Thyroid gland (tissue), 4 donors: ENCODE measurements at regions not wholly inside any gene's neighbourhood (a gene's known extent, or its start where the extent isn't known, plus 50 kb on each side); places are given as distances from the start of the nearest gene placed in this dataset. TPM values are rescaled to one million over a fixed set of nuclear protein-coding genes. Genes with fewer than 3 reads are reported as not detected.

Experiments
- DNase-seq, 2 donors: peaks; one replicate each; pipeline ENCODE4 v3.0.0-alpha.2; 2019
- H3K27ac ChIP-seq, 3 donors: fragments of 200-600 bp; sonication (generic); 1 replicate in 2 of 3; 2 replicates in 1 of 3; pipeline ENCODE4 v1.5.1; 2016 to 2019; ENCODE audit warnings: mild to moderate bottlenecking in 1 of 3, moderate library complexity in 1 of 3
- H3K27me3 ChIP-seq: fragments of 200-600 bp; sonication (generic); one replicate; pipeline ENCODE4 v1.5.1; 2019
- H3K36me3 ChIP-seq, 2 donors: fragments of 200-600 bp; sonication (generic); one replicate each; pipeline ENCODE4 v1.5.1; 2016 to 2019
- H3K4me1 ChIP-seq, 2 donors: fragments of 200-600 bp; sonication (generic); one replicate each; pipeline ENCODE4 v1.5.1; 2017 to 2019
- H3K4me3 ChIP-seq, 3 donors: fragments of 200-600 bp; sonication (generic); replicated peaks in 1 of 3; 1 replicate in 2 of 3; 2 replicates in 1 of 3; pipeline ENCODE4 v1.5.1; 2016; ENCODE audit warnings: mild to moderate bottlenecking in 1 of 3
- H3K9me3 ChIP-seq: fragments of 200-600 bp; sonication (generic); one replicate; pipeline ENCODE4 v1.5.1; 2017
- CTCF ChIP-seq, 6 experiments: fragments of 200-600 bp in 3 of 6; fragments of 450-650 bp in 3 of 6; sonication (generic) in 3 of 6; IDR thresholded peaks; one replicate each; pipeline ENCODE4 v1.5.1; 2016 to 2019; ENCODE audit warnings: antibody characterized with exemption in 6 of 6, mild to moderate bottlenecking in 2 of 6, inconsistent platforms in 1 of 6, moderate library complexity in 1 of 6
- POLR2A ChIP-seq, 2 donors: fragments of 450-650 bp; IDR thresholded peaks; one replicate each; pipeline ENCODE4 v1.6.1; 2017; ENCODE audit warnings: antibody characterized with exemption in 2 of 2, mild to moderate bottlenecking in 2 of 2, moderate library complexity in 1 of 2
- WGBS, 2 donors: methylation state at CpG; one replicate each; pipeline ENCODE4 v1.1.5; 2017; 5-methylcytosine and 5-hydroxymethylcytosine counted together
- intact Hi-C: fragments of 100-400 bp; cut with DNase I; formaldehyde crosslinking; loops from one replicate; pipeline ENCODE4 v1.15.1; 2023
- small RNA-seq: library from RNA; depleted of rRNA; stranded (forward); fragments of <200 nt; gene quantifications from one replicate; pipeline ENCODE3, GENCODE V24; 2016

DNA sequence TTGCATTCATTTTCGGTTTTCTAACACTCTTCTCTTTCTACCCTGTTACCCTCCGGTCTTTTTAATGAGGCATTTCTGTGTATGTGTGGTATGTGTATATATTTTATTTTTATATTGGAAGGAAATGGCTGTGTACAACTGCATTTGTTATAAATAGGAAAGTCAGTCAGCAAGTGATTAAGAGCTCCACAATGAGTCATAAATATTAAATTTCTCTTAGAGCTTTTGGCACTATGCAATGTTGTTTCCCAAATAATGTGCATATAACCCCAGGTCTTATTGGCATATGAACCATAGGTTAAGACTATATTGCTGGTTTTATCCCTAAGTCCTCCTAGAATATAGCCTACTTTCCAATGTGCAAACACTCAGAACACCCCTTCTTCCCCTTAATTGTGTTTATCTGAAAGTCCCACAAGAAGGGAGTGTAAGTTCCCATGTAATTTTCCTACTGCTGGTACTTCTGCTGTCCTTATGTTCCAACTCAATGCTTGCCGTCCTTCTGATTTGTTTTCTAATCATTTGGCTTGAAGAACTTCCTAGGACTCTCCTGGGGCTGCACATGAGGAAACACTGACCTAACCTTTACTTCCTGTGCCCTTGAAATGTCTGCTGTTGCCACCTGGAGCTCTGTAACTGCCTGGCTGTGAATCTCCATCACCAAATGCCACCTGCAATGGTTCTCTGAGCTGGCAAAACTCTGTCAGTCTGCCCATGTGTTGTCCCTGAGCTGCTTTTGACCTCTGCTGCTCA is 65.5 kb upstream of the PCSK5 start:
- H3K36me3 ChIP-seq: no peaks in the 10 kb centered on the region
- H3K4me1 ChIP-seq: peaks cover 11 to 19% of the 10 kb centered on the region in 2 donors
- WGBS, 2 donors: 53 to 56% methylated on average over 3 of the region's 3 CpGs
- DNase-seq: peak; percentile 28 to 39
- intact Hi-C loops: no loop called here
- H3K27me3 ChIP-seq: no peaks in the 10 kb centered on the region
- TF ChIP-seq POLR2A (IDR thresholded peaks at IDR 0.05) (no peak), CTCF (IDR thresholded peaks at IDR 0.05) (no peak)
- no peak overlapping the region for H3K4me3 ChIP-seq
- H3K9me3 ChIP-seq: no peaks in the 10 kb centered on the region
- H3K27ac ChIP-seq: peak overlapping the region in 2 of 3 donors; percentile 4 to 54

DNA sequence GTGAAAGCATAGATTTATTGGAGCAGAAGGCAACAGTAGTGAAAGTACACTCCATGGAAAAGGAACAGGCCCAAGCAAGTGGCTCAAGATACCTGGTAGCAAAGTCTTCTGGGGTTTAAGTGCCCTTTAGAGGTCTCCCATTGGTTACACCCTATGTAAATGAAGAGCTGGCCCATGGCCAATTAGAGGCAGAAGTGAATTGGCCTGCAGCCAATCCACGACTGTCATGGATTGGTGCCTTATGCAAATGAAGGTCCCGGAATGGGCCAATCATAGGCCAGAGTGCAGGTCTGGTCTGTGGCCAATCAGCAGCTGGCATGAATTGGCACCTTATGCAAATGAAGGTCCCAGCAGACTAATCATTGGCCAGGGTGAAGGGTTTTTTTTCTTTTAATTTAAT is 64.2 kb upstream of the PCSK5 start:
- 50% methylated on average over 2 of the region's 2 CpGs for WGBS, 2 donors
- Histone ChIP-seq H3K27ac (no peak overlapping the region), H3K27me3 (no peaks in the 10 kb centered on the region), H3K9me3 (no peaks in the 10 kb centered on the region), H3K4me1 (peaks cover 11 to 19% of the 10 kb centered on the region in 2 donors), H3K36me3 (no peaks in the 10 kb centered on the region), H3K4me3 (no peak overlapping the region)
- peak in 1 of 2 donors; percentile 5 for DNase-seq
- TF ChIP-seq CTCF (IDR thresholded peaks at IDR 0.05) (no peak), POLR2A (IDR thresholded peaks at IDR 0.05) (no peak)
- intact Hi-C loops: no loop called here

DNA sequence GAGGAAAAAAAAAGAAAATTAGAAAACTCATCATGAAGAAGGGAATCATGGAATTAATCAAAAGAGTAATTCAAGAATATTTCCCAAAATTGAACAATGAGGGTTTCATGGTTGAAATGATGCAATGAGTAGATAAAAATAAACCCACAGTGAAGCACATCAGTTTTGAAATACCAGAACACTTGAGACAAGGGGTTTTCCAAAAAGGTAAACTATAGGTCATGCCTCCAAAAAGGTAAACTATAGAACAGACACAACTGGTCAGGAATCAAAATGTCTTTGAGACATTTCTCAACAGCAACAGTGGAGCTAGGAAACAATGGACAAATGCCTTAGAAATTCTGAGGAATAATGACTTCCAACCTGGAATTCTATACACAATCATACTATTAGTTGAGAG is 60.2 kb upstream of the PCSK5 start:
- H3K36me3 ChIP-seq: no peaks in the 10 kb centered on the region
- H3K9me3 ChIP-seq: no peaks in the 10 kb centered on the region
- intact Hi-C loops: no loop called here
- H3K4me3 ChIP-seq: no peak overlapping the region
- H3K27ac ChIP-seq: no peak overlapping the region
- H3K27me3 ChIP-seq: no peaks in the 10 kb centered on the region
- TF ChIP-seq CTCF (IDR thresholded peaks at IDR 0.05): no peak
- no peak for TF ChIP-seq POLR2A (IDR thresholded peaks at IDR 0.05)
- peaks cover 5 to 11% of the 10 kb centered on the region in 2 donors for H3K4me1 ChIP-seq
- DNase-seq: no peak

DNA sequence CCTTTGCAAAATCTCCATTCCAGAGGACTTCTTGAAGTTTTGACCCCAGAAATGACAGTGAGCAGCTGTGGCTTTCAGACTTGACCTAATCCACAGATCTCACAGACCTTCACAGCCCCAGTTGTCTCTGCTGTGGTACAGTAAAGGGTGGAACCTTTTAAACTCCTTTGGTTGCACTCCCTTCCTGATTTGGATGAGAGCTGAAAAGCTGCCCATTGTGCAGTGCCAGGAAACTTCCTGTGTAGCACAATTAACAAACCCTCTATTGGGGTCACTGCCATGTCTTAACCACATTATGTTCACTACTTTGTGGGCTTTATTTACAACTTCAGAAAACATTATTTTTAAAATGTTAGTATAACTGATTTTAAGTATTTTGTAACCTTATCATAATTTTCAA is 56.7 kb upstream of the PCSK5 start:
- no peak for DNase-seq
- Histone ChIP-seq H3K9me3 (no peaks in the 10 kb centered on the region), H3K4me3 (no peak overlapping the region), H3K27me3 (no peaks in the 10 kb centered on the region), H3K36me3 (no peaks in the 10 kb centered on the region), H3K4me1 (no peaks in the 10 kb centered on the region), H3K27ac (no peak overlapping the region)
- no peak for TF ChIP-seq CTCF (IDR thresholded peaks at IDR 0.05)
- no peak for TF ChIP-seq POLR2A (IDR thresholded peaks at IDR 0.05)
- intact Hi-C loops: no loop called here

DNA sequence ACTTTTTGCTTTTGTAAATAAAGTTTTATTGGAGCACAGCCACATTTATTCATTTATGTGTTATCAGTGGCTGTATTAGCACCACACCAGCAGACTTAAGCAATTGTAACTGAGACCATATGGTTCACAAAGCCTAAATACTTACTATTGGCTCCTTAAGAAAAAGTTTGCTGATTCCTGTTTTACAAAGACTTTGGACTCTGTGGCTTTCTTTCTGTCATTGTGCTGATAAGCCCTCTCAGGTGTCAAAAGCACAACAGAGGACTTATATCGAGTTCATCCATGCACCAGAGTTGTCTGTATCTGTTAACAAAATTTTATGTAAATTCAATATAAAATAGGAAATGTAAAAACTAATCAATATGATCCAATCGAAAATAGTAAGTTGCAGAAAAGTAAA is 55.6 kb upstream of the PCSK5 start:
- intact Hi-C loops: no loop called here
- H3K4me1 ChIP-seq: no peaks in the 10 kb centered on the region
- no peaks in the 10 kb centered on the region for H3K9me3 ChIP-seq
- DNase-seq: no peak
- H3K36me3 ChIP-seq: no peaks in the 10 kb centered on the region
- no peaks in the 10 kb centered on the region for H3K27me3 ChIP-seq
- H3K27ac ChIP-seq: no peak overlapping the region
- H3K4me3 ChIP-seq: no peak overlapping the region
- WGBS, 2 donors: 87% methylated on average over 2 of the region's 2 CpGs
- no peak for TF ChIP-seq CTCF (IDR thresholded peaks at IDR 0.05)
- TF ChIP-seq POLR2A (IDR thresholded peaks at IDR 0.05): no peak

Small RNA genes lying in the stretch of these regions (small RNA-seq; reads per million reads assigned to genes)
- gene RNU6-1228P: not detected
